ENCODE measurements at regions not wholly inside any gene's neighbourhood (a gene's known extent, or its start where the extent isn't known, plus 50 kb on each side); places are given as distances from the start of the nearest gene placed in this dataset.
"Not testable (repeated sequence)": the region's sequence is repeated elsewhere in the genome, so short reads cannot be mapped to it uniquely, and the experiment has no call there.

DNA sequence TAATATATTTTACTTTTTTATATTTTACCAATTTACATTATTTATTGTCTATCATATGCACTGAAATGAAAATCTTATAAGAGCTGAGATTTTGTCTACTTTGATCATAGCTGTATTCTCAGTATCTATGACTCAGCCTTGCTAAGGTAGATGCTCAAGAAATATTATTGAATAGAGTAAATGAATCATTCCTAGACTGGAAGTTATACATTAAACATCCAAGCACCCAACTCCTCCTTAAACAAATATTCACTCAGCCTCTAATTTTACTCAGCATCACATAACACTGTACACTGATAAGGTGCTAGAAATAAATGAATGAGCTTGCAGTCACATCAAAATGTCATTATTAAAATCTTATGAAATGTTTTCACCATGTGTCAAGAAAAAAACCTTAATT lies 1424.9 kb downstream of the LRFN5 start:
- no peak for DNase-seq

DNA sequence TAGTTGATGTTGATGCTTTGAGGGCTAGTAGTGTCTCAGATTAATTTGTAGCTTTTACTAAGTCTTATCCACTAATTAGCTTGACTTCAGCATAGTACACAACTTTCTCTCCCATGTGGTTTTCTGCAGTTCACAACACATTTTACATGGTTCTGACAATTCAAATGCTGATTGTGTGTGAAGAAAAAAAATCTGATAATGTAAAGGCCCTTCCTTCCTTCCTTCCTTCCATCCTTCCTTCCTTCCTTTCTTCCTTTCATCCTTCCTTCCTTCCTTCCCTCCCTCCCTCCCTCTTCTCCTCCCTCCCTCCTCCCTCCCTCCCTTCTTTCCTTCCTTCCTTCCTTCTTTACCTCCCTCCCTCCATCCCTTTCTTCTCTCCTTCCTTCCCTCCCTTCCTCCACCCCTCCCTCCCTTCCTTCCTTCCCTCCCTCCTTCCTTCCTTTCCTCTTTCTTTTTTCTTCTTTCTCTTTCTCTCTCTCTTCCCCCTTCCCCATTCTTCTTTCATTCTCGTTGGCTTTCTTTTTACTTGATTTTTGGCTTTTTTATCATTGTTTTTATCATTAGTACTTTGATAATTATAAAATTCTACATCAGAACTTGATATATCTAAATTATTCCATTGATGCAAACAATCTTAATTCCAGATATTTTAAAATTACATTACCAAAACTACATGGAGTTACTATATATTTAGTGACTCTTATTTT lies 1415.6 kb downstream of the LRFN5 start:
- no peak for DNase-seq

DNA sequence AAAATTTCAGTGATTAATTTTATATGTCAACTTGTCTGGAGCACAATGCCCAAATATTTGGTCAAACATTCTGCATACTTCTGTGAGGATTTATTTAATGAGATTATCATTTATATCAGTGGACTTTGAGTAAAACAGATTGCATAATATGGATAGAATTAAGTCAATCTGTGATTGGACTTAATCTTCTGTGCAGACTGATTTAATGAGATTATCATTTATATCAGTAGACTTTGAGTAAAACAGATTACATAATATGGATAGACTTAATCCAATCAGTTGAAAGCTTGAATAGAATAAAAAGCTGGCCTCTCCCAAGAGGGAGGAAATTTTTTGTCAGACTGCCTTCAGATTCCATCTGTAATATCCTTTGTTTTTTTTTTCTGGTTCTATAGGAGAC lies 1413.2 kb downstream of the LRFN5 start:
- no peak for DNase-seq

DNA sequence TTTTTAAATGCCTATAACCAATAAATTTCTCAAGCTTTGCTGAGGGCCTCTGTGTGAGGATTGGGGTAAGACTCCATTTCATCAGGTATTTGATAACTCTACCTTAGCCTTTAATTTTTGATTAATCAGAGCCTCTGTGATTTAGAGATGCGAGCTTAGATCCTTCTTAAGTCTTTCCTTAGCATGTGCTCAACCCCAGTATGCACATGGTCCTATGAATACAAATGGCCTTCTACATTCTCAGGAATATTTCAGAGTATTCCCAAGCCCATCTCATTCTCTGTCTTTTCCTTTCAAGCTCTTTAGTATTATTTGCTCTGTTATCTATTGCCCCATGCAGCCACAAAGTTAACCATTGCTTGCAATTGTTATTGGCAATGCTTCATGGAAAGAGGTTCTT lies 1407.7 kb downstream of the LRFN5 start:
- no peak for DNase-seq

DNA sequence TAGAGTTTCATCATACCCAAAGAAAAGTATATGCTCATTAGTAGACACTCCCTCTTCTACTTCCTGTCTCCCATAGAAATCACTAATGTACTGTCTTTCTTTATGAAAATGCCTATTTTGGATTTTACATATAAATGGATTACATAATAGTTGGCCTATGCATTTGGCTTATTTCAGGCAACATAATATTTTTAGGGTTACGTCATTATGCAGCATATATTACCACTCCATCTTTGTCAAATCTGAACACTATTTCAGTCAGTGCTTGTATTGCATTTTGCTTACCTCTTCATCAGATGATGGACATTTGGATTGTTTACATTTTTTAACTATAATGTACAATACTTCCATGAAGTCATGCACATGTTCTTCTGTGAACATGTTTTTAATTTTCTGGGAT lies 1406.1 kb downstream of the LRFN5 start:
- DNase-seq = no peak

DNA sequence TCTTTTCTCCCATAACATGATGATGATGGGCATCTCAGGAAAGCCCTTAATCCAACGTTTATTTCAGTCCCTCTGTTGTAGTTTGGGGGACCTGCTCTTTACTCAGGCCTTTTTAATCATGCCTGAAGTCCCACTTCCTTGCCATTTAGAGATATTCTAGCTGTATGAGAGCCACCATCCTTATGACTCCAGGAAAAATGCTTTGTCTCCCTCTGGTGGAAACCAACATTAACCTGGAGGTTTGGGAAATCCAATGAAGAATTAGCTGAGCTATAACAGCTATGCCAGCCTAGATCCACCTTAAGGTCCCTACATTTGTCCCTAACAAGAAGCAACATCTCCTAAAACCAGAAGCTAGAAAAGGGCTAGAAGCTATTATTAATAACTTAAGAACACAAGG lies 1399.1 kb downstream of the LRFN5 start:
- DNase-seq = no peak

DNA sequence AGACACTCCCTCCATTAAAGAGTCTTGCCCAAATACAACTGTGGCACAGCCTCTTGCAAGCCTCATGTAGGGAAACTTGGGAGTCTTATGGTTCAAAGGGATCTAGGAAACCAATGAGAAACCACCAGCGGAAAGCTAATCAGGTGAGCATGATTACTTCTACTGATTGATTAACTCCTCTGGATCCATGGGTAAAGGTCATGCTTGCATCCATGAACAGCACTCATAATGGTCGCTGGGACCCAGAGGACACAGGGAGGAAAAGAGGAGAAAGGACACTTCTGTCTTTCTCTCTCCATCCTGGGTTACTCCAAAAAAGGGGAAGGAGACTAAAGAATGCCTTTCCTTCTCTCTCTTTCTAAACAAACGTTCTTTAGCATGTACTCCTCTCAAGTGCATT lies 1397.2 kb downstream of the LRFN5 start:
- DNase-seq = no peak

DNA sequence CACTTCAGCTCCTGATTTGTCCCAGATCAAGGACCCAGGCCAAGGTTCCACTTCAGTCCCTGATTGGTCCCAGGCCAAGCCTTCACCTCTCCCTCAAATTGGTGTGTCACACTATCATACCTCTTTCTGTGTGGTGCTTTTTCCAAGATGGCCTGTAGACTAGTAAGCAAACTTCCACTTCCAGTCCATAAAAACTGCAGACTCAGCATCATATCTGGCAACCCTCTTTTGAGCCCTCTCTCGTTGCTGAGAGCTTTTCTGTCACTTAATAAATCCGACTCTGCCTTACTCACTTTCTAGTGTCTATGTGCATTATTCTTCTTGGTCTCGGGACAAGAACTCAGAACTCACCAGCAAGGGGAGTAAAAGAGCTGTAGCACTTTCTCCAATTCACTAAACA lies 1395.1 kb downstream of the LRFN5 start:
- DNase-seq = no peak

DNA sequence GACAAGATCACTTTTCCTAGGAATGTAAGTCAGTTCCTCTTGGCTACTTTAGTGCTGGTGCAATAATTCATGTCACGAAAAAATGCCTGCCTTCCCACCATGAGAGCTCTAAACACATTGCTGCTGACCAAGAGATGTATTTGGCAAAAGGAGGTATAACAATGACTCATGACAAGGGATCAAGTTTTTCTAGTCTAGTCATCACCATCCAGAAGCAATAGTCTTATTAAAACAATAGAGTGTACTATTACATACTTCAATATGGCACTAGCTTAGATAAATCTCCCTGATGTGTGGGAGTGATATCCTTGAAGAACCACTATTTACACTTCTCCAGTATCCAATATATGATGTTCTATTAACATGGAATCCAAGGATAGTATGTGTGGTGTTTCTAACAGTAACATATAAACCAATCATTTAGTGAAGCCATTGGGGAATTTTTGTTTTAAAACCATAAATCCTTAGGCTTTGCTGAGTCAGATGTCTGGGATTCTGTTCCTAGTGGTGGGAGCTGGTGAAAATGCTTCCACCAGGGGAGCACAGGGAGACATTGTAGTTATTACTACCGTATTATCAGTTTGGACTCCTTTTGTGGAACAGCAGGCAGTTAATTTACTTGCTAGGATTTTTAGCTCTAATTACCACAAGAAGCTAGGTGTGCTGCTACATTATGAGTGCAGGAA lies 1387.5 kb downstream of the LRFN5 start:
- DNase-seq = no peak

DNA sequence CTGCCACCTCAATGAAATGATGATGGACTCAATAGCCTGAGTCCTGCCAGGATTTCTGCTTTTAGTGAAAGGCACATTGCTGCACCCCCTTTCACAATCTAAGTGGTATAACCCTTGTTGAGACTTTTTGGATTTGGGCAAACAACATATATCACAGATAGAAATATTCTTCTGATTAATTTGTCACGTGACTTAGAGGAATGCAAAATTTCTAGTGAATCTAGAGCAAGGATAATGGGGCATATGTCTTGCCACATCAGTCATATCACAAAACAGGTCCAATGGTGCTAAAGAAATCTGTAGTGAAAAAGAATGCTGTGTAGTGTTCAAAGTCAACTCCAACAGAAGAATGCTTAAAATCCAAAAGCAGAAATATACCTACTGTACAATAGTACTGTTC lies 1386.3 kb downstream of the LRFN5 start:
- no peak for DNase-seq

DNA sequence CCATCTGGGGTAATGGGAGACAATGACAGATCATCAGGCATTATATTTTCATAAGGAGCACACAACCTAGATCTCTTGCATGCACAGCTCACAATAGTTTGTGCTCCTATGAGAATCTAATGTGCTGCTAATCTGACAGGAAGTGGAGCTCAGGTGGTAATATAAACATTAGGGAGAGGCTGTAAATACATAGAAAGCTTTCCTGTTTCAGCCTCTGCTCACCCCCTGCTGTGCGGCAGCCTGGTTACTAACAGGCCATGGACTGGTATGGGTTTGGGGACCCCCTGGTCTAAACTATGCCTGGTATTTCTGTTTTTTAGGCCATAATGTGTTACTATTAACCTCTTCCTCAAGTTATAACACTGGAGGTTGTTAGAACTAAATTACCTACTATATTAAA lies 1373.7 kb downstream of the LRFN5 start:
- DNase-seq = no peak

DNA sequence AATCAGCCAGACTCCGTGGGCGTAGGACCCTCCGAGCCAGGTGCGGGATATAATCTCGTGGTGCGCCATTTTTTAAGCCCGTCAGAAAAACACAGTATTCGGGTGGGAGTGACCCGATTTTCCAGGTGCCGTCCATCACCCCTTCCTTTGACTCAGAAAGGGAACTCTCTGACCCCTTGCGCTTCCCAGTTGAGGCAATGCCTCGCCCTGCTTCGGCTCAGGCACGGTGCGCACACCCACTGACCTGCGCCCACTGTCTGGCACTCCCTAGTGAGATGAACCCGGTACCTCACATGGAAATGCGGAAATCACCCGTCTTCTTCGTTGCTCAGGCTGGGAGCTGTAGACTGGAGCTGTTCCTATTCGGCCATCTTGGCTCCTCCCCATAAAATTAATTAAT lies 1366.5 kb downstream of the LRFN5 start:
- not testable (repeated sequence) for DNase-seq

DNA sequence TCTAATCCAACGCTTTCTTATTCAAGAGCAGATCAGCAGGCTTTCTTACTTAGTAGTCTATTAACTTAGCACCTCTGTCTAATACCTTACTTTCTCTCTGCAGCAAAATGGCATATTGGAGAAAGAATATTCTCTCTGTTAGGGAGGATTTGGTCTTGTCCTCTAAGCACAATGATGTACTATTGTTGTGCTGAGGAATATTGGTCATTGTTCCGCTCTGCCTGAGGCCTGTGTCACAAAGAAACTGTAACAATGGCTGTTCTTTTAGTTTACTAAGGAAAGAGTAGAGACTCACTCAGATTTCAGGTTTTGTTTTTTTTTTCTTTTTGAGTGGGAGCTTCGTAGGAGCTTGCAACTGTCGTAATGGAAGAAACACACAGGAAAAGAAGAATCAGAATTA lies 1358.8 kb downstream of the LRFN5 start:
- DNase-seq = no peak

DNA sequence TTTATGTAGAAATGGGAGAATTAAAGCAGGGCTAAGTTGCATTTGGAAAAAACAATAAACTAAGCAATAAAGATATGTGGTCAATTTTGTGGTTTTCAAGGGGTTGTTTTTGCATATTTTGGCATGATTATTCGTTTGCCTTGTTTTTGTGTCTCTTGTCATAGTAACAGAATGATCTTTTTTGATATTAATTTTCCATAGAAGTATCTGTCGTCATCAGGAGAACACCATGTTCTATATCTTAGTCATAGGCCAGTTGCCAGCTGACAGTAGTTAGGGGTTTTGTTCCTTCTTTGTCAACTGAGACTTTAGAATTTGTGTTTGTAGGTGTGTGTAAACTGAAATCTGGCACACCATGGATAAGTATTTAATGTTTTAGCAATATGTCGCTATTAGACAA lies 1354.8 kb downstream of the LRFN5 start:
- no peak for DNase-seq

DNA sequence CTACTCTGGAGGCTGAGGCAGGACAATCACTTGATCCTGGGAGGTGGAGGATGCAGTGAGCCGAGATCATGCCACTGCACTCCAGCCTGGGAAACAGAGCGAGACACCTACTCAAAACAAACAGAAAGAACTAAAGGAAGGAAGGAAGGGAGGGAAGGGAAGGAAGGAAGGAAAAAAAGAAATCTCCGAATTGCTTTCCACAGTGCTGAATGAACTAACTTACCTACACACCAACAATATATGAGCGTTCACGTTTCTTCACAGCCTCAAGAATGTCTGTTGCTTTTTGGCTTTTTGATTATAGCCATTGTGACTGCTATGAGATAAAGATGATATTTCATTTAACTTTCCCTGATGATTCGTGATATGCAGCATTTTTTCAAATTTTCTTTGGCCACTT lies 1343.7 kb downstream of the LRFN5 start:
- DNase-seq = no peak

DNA sequence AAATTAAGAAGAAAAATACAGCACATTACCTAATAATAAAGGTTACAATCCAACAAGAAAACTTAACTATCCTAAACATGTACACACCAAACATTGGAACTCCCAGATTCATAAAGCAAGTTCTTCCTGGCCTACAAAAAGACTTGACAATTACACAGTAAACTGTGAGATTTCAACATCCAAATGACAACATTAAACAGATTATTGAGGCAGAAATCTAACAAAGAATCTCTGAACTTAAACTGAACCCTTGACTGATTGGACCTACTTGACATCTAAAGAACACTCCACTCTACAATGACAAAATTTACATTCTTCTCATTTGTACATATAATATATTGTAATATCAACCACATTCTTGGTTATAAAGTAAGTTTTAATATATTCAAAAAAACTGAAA lies 1341.3 kb downstream of the LRFN5 start:
- DNase-seq = no peak

DNA sequence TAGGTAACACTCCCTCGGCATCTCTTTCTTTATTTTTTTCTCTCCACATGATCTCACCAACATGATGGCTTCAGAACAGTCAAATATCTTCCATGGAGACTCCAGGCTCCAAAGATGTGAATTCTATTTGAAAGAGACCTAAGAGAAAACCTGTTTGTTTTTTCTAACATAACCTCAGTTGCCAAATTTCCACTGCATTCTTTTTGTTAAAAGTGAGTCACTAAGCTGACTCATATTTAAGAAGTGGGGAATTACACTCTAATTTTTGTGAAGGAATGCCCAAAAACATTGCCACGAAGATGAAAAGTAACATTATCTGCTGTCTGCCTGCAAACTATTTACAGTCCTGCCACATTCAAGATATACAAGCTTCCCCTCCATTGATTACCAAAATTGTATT lies 1337.6 kb downstream of the LRFN5 start:
- no peak for DNase-seq

DNA sequence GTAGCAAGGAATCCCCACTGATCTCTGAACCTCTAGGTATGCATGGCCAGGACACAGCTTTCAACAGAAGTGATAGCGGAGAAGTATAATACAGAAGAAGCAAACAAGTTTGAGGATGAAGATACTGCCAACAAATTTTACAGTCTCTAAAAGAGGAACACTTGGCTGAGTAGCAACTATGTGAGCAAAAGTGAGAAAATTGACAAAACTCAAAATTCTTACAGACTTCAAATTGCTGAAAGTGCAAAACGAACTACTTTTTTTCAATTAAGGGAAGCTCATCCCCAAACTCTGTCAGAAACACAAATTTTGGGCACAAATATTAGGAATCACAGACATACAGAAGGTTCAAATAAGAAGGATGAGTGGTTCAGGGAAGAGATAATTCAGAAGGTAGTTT lies 1324.6 kb downstream of the LRFN5 start:
- no peak for DNase-seq

DNA sequence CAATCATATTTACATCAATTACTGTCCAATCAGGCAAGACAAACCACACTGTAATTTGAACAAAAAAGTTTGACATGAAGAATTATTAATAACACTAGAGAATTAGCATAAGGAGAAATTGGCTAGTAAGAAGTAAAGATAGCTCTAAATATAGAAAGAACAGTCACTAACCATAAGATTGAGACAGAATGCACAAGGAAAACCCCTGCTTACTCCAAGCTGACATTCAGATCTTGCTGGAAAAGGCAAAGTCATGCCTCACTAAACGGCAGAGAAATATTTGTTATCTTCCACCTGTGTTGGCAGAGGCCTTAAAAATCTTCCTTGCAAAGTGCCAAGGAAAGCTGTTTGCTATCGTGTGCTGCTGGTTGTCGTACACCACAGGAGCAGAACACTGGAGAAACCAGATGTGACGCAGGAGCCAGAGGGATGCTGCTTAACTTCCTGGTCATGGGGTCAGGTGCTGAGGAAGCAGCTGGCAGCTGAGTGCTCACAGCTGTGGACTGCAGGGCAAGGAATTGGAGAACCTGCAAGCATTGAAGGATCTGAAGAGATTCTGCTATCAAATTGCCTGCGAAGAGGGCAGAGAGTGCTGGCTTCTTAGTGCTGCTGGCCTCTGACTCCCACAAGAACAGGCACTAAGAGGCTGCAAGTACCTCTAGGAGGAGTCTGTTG lies 1323.3 kb downstream of the LRFN5 start:
- DNase-seq = no peak

DNA sequence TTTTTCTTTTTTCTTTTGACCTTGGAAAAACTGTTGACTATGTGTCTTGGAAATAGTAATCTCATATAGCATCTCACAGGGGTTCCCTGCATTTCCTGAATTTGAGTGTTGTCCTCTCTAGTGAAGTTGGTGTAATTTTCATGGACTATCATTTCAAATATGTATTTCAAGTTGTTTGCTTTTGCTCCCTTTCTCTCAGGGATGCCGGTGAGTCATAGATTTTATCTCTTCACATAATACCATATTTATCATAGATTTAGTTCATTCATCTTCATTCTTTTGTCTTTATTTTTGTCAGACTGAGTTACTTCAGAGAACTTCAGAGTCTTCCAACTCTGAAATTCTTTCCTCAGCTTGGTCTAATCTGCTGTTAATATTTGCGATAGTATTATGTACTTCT lies 1320.6 kb downstream of the LRFN5 start:
- DNase-seq = no peak

DNA sequence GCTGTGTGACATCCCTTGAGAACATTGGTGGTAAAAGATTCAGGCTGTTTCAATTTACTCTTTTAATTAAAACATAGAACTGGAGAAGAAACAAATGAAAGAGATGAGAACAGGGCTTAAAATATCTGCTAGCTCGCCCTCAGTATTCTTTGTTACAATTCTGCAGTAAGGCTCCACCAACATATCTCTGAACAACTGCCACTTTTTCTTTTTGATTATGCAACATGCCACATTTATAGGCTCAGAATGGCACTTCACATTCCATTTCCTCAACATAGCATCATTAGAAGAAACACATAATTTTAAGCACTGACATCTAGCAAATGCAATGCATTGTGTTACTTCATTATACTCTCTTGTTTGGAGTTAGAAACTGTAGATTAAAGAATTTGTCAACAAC lies 1315.2 kb downstream of the LRFN5 start:
- DNase-seq = no peak

DNA sequence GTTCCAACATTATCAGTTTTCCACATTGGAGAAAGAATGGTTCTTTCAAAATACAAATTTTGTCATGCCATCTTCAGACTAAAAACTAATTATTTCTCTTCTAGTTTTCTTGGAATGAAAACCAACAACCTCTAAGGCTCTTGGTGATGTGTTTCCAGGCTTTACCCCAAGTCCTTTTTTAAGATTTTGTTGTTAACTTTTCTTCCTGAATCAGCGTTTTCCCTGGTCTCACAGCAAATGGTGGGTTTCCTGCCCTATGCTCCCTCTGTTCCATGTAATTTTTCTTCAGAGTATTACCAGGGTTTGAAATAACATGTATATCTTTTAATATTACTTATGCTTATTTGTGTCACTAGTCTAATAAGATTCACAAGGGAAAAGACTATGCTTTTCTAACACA lies 1311.9 kb downstream of the LRFN5 start:
- DNase-seq = no peak

DNA sequence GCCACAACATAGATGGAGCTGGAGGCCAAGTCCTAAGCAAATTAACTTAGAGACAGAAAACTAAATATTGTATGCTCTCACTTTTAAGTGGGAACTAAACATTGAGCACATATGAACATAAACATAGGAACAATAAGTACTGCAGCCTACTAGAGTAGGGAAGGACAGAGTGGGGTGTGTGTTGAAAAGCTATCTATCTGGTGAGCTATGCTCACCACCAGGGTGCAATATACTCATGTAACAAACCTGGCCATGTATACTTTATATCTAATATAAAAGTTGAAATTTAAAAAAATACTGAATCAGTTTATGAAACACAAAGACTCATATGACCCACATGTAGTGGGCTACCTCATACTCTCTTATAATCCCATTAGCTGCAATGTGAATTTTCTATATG lies 1305.0 kb downstream of the LRFN5 start:
- DNase-seq = no peak

DNA sequence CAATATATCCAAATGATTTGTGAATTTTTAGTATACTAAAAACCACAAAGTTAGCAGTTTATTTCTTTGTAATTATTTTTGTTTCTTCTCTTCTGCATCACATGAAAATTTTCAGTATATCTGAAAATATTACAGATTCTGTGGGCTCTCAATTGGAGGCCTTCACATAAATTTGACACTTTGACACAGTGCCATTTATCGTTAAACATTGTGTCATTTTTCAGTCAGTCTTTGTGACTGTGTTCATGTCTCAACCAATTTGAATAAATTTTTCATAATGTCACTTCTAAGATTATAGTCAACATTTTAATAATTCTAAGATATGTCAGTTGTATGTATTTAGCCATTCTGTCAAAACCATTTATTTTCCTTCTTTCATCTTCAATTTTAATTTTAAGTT lies 1303.0 kb downstream of the LRFN5 start:
- DNase-seq = no peak

Measured in occipital lobe (tissue), 1 donor.